HL-60 (cell line): ENCODE measurements at regions not wholly inside any gene's neighbourhood (a gene's known extent, or its start where the extent isn't known, plus 50 kb on each side); places are given as distances from the start of the nearest gene placed in this dataset.
"Not testable (repeated sequence)": the region's sequence is repeated elsewhere in the genome, so short reads cannot be mapped to it uniquely, and the experiment has no call there.

Experiments used
- CTCF ChIP-seq: IDR thresholded peaks from one replicate; pipeline ENCODE4 v1.5.1; 2011; ENCODE audit warnings: low read length, control low read depth, inconsistent platforms; ENCODE audit not compliant: insufficient read depth
- GABPA ChIP-seq: IDR thresholded peaks from 2 replicates; pipeline ENCODE4 v1.6.1; 2012; ENCODE audit warnings: low read depth
- POLR2AphosphoS5 ChIP-seq: IDR thresholded peaks from 2 replicates; pipeline ENCODE4 v1.6.1; 2012; ENCODE audit warnings: low read depth
- REST ChIP-seq: IDR thresholded peaks from 2 replicates; pipeline ENCODE4 v1.6.1; 2012; ENCODE audit warnings: low read depth; ENCODE audit not compliant: insufficient replicate concordance
- SPI1 ChIP-seq: IDR thresholded peaks from 2 replicates; pipeline ENCODE4 v1.6.1; 2012; ENCODE audit warnings: low read depth, mild to moderate bottlenecking, borderline replicate concordance

GRCh38 chr5:118323723-118324122 is 664.6 kb downstream of the DTWD2 start:
- TF ChIP-seq CTCF, REST, POLR2AphosphoS5, GABPA, SPI1: not testable (repeated sequence)
